ENCODE measurements at regions not wholly inside any gene's neighbourhood (a gene's known extent, or its start where the extent isn't known, plus 50 kb on each side); places are given as distances from the start of the nearest gene placed in this dataset.
"Not testable (repeated sequence)": the region's sequence is repeated elsewhere in the genome, so short reads cannot be mapped to it uniquely, and the experiment has no call there.

DNA sequence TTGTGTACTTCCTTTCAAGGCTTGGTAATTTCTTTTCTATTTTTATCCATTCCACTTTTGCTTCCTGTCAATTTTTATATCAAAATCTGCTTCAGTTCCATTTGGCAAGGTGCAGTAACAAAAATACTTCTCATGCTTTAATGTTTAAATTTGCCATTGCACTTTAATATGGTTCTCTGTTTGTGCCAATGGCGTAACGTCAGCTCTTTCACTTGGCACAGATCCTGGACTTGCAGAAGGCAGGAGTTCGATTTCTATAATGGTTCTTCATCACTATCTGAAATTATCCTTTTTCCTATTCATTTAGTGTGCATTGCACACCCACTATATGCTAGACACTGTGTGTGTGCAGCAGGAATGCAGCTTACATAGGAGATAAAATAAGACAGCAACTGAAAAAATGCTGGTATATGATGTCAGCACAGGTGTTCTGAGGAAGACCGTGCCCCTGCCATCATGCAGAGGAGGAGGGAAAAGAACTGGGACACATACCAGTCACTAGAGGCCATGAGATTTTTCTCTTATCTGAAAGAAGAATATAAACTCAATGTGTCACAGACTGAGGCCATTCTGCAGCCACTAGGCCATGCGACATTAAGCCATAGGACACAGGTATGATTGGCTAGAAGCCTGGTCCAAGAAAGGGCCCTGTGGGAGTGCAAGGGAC, 298.2 kb downstream of the RPAP3 start:
- Histone ChIP-seq H3K27ac (no peak overlapping the region), H3K4me3 (no peak overlapping the region)
- TF ChIP-seq, protein P1, sequence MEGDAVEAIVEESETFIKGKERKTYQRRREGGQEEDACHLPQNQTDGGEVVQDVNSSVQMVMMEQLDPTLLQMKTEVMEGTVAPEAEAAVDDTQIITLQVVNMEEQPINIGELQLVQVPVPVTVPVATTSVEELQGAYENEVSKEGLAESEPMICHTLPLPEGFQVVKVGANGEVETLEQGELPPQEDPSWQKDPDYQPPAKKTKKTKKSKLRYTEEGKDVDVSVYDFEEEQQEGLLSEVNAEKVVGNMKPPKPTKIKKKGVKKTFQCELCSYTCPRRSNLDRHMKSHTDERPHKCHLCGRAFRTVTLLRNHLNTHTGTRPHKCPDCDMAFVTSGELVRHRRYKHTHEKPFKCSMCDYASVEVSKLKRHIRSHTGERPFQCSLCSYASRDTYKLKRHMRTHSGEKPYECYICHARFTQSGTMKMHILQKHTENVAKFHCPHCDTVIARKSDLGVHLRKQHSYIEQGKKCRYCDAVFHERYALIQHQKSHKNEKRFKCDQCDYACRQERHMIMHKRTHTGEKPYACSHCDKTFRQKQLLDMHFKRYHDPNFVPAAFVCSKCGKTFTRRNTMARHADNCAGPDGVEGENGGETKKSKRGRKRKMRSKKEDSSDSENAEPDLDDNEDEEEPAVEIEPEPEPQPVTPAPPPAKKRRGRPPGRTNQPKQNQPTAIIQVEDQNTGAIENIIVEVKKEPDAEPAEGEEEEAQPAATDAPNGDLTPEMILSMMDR (IDR thresholded peaks at IDR 0.05): no peak
- DNase-seq (ENCODE audit: low spot score): no peak

DNA sequence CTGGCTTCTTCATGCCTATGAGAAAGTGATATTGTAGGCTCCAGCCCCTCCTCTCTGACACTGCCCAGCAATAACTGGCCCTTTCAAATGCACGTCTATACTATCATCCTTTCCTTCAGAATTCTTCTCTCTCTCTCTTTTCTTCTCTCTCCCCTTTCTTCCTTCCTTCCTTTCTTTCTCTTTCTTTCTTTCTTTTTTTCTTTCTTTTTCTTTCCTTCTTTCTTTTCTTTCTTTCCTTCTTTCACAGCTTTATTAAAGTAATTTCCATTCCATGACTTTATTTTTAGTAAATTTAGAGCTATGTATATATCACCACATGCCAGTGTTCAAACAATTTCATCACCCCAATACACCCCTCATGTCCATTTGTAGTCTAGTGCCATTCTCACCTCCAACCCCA, 302.1 kb downstream of the RPAP3 start:
- Histone ChIP-seq H3K4me3 (no peak overlapping the region), H3K27ac (no peak overlapping the region)
- DNase-seq (ENCODE audit: low spot score): no peak
- TF ChIP-seq, protein P1 (IDR thresholded peaks at IDR 0.05): no peak

DNA sequence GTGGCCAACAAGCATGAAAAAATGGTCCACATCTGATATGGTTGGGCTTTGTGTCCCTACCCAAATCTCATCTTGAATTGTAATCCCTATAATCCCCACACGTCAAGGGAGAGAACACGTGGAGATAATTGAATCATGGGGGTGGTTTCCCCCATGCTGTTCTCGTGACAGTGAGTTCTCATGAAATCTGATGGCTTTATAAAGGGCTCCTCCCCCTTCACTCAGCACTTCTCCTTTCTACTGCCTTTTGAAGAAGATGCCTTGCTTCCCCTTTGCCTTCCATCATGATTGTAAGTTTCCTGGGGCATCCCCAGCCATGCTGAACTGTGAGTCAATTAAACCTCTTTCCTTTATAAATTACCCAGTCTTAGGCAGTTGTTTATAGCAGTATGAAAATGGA, 304.6 kb downstream of the RPAP3 start:
- not testable (repeated sequence) for H3K4me3 ChIP-seq; DNase-seq (ENCODE audit: low spot score); H3K27ac ChIP-seq

DNA sequence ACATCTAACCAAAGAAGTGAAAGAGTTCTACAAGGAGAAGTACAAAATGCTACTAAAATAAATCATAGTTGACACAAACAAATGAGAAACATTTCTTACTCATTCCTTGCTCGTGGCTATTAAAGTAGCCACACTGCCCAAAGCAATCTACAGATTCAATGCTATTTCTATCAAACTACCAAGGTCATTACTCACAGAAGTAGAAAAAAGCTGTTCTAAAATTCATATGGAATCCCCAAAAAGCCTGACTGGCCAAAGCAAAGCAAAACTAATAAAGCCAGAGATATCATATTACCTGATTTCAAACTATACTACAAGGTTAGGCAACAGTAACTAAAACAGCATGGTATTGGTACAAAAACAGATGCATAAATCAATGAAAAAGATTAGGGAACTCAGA, 305.6 kb downstream of the RPAP3 start:
- DNase-seq (ENCODE audit: low spot score): no peak
- TF ChIP-seq, protein P1 (IDR thresholded peaks at IDR 0.05): no peak
- no peak overlapping the region for H3K4me3 ChIP-seq
- no peak overlapping the region for H3K27ac ChIP-seq

DNA sequence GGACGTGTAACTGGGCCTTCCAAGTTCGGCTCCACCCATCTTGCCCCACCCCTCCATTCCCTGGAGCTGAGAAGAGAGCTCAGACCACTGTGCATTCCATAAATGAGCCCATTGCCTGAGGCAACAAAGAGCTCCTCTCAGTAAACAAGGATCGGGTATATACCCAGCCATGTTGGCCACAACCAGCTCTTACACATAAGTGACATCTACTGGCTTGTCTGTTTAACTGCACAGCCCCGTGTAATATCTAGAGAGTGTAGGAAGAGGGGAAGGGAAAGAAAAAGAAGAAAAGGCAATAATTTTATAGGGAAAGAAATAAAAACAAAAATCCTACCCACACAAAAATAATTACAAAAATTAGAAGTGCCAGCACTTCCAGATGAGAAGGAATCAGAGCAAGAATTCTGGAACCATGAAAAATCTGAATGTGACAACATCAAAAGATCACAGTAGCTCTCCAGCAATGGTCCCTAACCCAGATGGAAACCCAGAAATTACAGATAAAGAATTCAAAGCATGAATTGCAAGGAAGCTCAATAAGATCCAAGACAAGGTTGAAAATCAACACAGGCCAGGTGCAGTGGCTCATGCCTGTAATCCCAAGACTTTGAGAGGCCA, 308.1 kb downstream of the RPAP3 start:
- Histone ChIP-seq H3K4me3 (no peak overlapping the region), H3K27ac (no peak overlapping the region)
- TF ChIP-seq, protein P1 (IDR thresholded peaks at IDR 0.05): no peak
- no peak for DNase-seq (ENCODE audit: low spot score)

DNA sequence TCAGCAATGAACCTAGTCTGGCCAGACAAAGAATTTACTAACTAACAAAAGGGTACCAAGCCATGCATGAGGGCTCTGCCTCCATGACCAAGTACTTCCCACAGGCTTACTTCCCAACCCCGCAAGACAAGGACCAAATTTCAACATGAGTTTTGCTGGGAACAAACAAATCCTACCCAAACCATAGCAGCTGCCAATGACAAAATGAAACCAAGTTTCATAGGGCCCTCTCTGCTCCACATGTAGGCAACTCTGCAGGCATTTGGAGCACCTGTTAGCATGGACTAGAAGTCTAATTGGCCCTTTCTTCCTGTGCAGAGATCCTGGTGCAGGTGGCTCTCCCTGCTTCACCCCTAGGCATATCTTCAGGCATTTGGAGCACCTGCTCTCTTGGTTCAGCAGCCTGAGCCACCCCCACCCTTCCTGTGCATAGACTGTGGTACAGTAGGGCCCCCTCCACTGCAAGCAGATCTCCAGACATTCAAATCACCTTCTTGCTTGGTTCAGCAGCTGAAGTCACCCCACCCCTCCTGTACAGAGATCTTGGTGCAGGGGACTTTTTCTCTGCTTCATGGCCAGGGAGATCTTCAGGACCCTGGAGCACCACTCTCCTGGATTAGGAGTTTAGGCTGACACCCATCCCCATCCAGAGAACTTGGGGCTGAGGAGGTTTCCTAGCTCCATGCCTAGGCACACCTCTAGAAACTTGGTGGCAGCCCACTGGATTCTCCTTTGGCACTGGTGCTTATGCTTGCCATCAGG, 308.7 kb downstream of the RPAP3 start:
- TF ChIP-seq, protein P1 (IDR thresholded peaks at IDR 0.05): no peak
- H3K27ac ChIP-seq: no peak overlapping the region
- no peak overlapping the region for H3K4me3 ChIP-seq

DNA sequence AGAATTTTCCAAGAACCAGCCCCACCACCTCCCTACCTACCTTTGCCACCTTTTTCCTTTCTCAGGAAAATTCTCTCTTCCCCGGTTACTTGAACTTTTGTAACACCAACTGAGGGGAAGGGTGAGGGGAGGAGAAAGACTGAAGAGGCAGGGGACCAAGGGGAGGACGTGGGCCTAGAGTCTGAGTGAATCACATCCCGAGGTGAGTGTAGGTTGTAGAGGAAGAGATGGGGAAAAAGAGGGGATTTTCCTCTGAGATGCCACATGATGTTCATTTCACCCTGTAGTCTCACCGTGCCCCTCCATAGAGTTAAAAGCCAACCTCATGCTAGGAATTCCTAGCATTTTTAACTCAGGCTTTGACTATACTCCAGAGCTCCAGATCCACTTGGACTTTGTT, 311.8 kb downstream of the RPAP3 start:
- TF ChIP-seq, protein P1 (IDR thresholded peaks at IDR 0.05): no peak
- Histone ChIP-seq H3K4me3 (no peak overlapping the region), H3K27ac (peak overlapping the region in 1 of 2 donors; percentile 5)
- no peak for DNase-seq (ENCODE audit: low spot score)

More for the DNA sequence above, 308.7 kb downstream of the RPAP3 start:
- no peak for DNase-seq (ENCODE audit: low spot score)

All from coronary artery (tissue), 2 donors.